Lower lobe of right lung (tissue), 2 donors: ENCODE measurements at regions not wholly inside any gene's neighbourhood (a gene's known extent, or its start where the extent isn't known, plus 50 kb on each side); places are given as distances from the start of the nearest gene placed in this dataset.

ENCODE experiments used
- ATAC-seq, 2 donors: fragments of 200-7000 bp; cut with Tn5 transposase; one replicate each; pipeline ENCODE4 v1.9.1; 2020 to 2022; ENCODE audit warnings: mild to moderate bottlenecking in 2 of 2, moderate library complexity in 2 of 2
- DNase-seq: peaks from one replicate; pipeline ENCODE4 v3.0.0-alpha.2; 2020
- H3K27ac ChIP-seq: fragments of 200-600 bp; one replicate; pipeline ENCODE4 v1.8.0; 2022
- H3K27me3 ChIP-seq: fragments of 200-600 bp; one replicate; pipeline ENCODE4 v1.8.0; 2022; ENCODE audit warnings: low read depth
- H3K36me3 ChIP-seq: fragments of 200-600 bp; one replicate; pipeline ENCODE4 v1.8.0; 2022; ENCODE audit warnings: mild to moderate bottlenecking
- H3K4me1 ChIP-seq: fragments of 200-600 bp; one replicate; pipeline ENCODE4 v1.8.0; 2022
- H3K4me3 ChIP-seq: fragments of 200-600 bp; one replicate; pipeline ENCODE4 v1.8.0; 2022; ENCODE audit warnings: mild to moderate bottlenecking
- H3K9me3 ChIP-seq: fragments of 200-600 bp; one replicate; pipeline ENCODE4 v1.8.0; 2022
- intact Hi-C: fragments of 100-400 bp; cut with DNase I; formaldehyde crosslinking; loops from one replicate; pipeline ENCODE4 v1.11.0; 2022
- TF ChIP-seq, protein P1 (sequence below): fragments of 200-600 bp; IDR thresholded peaks from one replicate; pipeline ENCODE4 v1.8.0; 2022; ENCODE audit warnings: antibody characterized with exemption, mild to moderate bottlenecking
- donor health status: DM: no; HTN: yes; CAD: no; lungs with severe emphysema.

GRCh38 chr3:152977366-152977765, 142.4 kb downstream of the P2RY1 start:
- intact Hi-C loops: no loop called here
- DNase-seq (no peak), ATAC-seq (no peak)
- H3K9me3 ChIP-seq: no peaks in the 10 kb centered on the region
- H3K27me3 ChIP-seq: no peaks in the 10 kb centered on the region
- H3K27ac ChIP-seq: no peak overlapping the region
- TF ChIP-seq, protein P1, sequence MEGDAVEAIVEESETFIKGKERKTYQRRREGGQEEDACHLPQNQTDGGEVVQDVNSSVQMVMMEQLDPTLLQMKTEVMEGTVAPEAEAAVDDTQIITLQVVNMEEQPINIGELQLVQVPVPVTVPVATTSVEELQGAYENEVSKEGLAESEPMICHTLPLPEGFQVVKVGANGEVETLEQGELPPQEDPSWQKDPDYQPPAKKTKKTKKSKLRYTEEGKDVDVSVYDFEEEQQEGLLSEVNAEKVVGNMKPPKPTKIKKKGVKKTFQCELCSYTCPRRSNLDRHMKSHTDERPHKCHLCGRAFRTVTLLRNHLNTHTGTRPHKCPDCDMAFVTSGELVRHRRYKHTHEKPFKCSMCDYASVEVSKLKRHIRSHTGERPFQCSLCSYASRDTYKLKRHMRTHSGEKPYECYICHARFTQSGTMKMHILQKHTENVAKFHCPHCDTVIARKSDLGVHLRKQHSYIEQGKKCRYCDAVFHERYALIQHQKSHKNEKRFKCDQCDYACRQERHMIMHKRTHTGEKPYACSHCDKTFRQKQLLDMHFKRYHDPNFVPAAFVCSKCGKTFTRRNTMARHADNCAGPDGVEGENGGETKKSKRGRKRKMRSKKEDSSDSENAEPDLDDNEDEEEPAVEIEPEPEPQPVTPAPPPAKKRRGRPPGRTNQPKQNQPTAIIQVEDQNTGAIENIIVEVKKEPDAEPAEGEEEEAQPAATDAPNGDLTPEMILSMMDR: no peak
- no peaks in the 10 kb centered on the region for H3K36me3 ChIP-seq
- H3K4me3 ChIP-seq: no peak overlapping the region
- no peaks in the 10 kb centered on the region for H3K4me1 ChIP-seq

GRCh38 chr3:152978152-152978551, 143.2 kb downstream of the P2RY1 start:
- ATAC-seq: no peak
- H3K4me3 ChIP-seq: no peak overlapping the region
- DNase-seq: no peak
- H3K4me1 ChIP-seq: no peaks in the 10 kb centered on the region
- H3K27me3 ChIP-seq: no peaks in the 10 kb centered on the region
- intact Hi-C loops: no loop called here
- TF ChIP-seq, protein P1: no peak
- H3K36me3 ChIP-seq: no peaks in the 10 kb centered on the region
- no peaks in the 10 kb centered on the region for H3K9me3 ChIP-seq
- no peak overlapping the region for H3K27ac ChIP-seq

GRCh38 chr3:152997526-152997925, 162.6 kb downstream of the P2RY1 start:
- no peak overlapping the region for H3K27ac ChIP-seq
- intact Hi-C loops: no loop called here
- ATAC-seq: no peak

DNA sequence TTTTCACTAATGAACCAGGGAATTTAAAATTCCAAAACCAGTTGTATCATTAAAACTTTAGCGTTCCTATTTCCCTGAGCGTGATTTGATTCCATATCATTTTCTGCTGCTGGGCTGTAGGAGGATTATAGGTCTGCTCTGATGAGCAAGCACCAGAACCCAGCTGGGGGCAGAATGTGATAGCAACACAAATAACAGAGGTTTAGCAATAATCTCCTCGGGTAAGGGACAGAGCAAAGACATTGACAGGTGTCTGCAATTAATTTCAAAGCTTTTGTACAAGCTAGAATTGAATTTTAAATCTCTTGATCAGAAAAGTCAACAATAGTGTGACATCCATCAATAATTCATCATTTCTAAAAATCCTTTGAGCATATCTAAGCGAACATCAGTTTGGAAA, 163.4 kb upstream of the RAP2B start:
- no peaks in the 10 kb centered on the region for H3K4me1 ChIP-seq
- DNase-seq (no peak), ATAC-seq (no peak)
- H3K9me3 ChIP-seq: no peaks in the 10 kb centered on the region
- no peak overlapping the region for H3K27ac ChIP-seq
- H3K4me3 ChIP-seq: no peak overlapping the region
- intact Hi-C loops: no loop called here
- TF ChIP-seq, protein P1: no peak
- H3K36me3 ChIP-seq: no peaks in the 10 kb centered on the region
- H3K27me3 ChIP-seq: no peaks in the 10 kb centered on the region

More at GRCh38 chr3:152997526-152997925, 162.6 kb downstream of the P2RY1 start:
- no peak for DNase-seq
- Histone ChIP-seq H3K27me3 (no peaks in the 10 kb centered on the region), H3K36me3 (no peaks in the 10 kb centered on the region), H3K4me3 (no peak overlapping the region), H3K4me1 (no peaks in the 10 kb centered on the region), H3K9me3 (no peaks in the 10 kb centered on the region)
- TF ChIP-seq, protein P1: no peak

- Histone ChIP-seq H3K27ac (no peak overlapping the region), H3K36me3 (no peaks in the 10 kb centered on the region), H3K9me3 (no peaks in the 10 kb centered on the region), H3K27me3 (no peaks in the 10 kb centered on the region), H3K4me3 (no peak overlapping the region), H3K4me1 (no peaks in the 10 kb centered on the region)
- TF ChIP-seq, protein P1: no peak
- intact Hi-C loops: no loop called here
- ATAC-seq (no peak), DNase-seq (no peak)
Measured at GRCh38 chr3:153000325-153000724, 161.7 kb upstream of the RAP2B start.
